ENCODE measurements at regions not wholly inside any gene's neighbourhood (a gene's known extent, or its start where the extent isn't known, plus 50 kb on each side); places are given as distances from the start of the nearest gene placed in this dataset.

GRCh38 chr9:134976403-134976802, 58.7 kb upstream of the FCN1 start:
- TF ChIP-seq CTCF (conservative IDR thresholded peaks at IDR 0.05) (no peak), EZH2 (IDR thresholded peaks at IDR 0.05; ENCODE audit: low read depth) (no peak)

All from PC-9 (cell line).